ENCODE measurements at regions not wholly inside any gene's neighbourhood (a gene's known extent, or its start where the extent isn't known, plus 50 kb on each side); places are given as distances from the start of the nearest gene placed in this dataset.

DNA sequence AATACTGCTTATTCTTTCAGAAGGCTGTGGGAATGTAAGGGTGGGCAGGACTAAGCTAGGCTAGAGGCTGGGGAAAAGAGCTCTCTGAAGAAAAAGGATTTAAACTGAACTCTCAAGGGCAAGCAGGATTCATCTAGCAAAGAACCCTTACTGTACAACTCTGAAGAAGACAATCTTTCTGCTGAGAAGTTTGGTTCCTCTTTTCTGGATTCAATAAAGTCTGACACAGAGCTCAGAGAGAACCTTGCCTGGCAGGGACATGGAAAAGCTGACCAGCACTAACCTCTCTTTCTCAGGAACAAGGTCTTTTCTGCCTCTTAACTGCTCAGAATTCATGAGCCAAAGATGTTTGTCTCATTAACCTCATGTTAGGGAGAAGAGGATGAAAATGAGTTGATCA lies 388.4 kb upstream of the DDI1 start:
- ChIA-PET CTCF (interaction anchor here (0.9 kb wide), 1 partner anchor 100 kb away, joined by 3 read pairs; no protein-coding TSS in a partner anchor), POLR2A (no interaction called here), SMC1A (ENCODE audit: uncharacterized antibody, unreplicated experiment) (no interaction called here), RAD21 (ENCODE audit: unreplicated experiment) (no interaction called here)
- H3K4me1 ChIP-seq (ENCODE audit: control insufficient read depth, insufficient read depth, low read length), result no peaks in the 10 kb centered on the region
- no peaks in the 10 kb centered on the region for H3K79me2 ChIP-seq (ENCODE audit: control insufficient read depth, insufficient read depth, low read length)
- no peak overlapping the region for H3K27ac ChIP-seq (ENCODE audit: control insufficient read depth, insufficient read depth)
- H3K9me3 ChIP-seq (replicated peaks; ENCODE audit: control insufficient read depth, insufficient read depth, low read length), result no peaks in the 10 kb centered on the region
- no peak overlapping the region for H2AFZ ChIP-seq (ENCODE audit: control insufficient read depth, low read depth, low read length)
- no peak for TF ChIP-seq TCF7 (IDR thresholded peaks at IDR 0.05; ENCODE audit: borderline replicate concordance)
- TF ChIP-seq ATF7 (IDR thresholded peaks at IDR 0.05; ENCODE audit: low read depth), result no peak
- no peak for TF ChIP-seq CREM (IDR thresholded peaks at IDR 0.05; ENCODE audit: low read depth)
- no peaks in the 10 kb centered on the region for H3K36me3 ChIP-seq (ENCODE audit: control insufficient read depth in 2 of 2, insufficient read depth in 2 of 2, low read length in 1 of 2)
- BruUV-seq (replicated peaks), result no TSS peak
- H3K27me3 ChIP-seq (replicated peaks in 1 of 2; ENCODE audit: control insufficient read depth in 2 of 2, insufficient read depth in 2 of 2, low read length in 1 of 2), result no peaks in the 10 kb centered on the region
- in situ Hi-C loops (cut with MboI) (no loop called here), intact Hi-C loops (cut with micrococcal nuclease; ENCODE audit: unreplicated experiment) (no loop called here)
- H4K20me1 ChIP-seq (ENCODE audit: control insufficient read depth, insufficient read depth), result no peaks in the 10 kb centered on the region
- FAIRE-seq (no peak), ATAC-seq (no peak), DNase-seq (ENCODE audit: low read depth, low spot score) (no peak)
- no peak overlapping the region for H3K9ac ChIP-seq (ENCODE audit: control insufficient read depth, insufficient read depth, low read length)
- H3K4me2 ChIP-seq (ENCODE audit: control insufficient read depth, insufficient read depth), result no peak overlapping the region
- no peak overlapping the region for H3K4me3 ChIP-seq

GRCh38 chr11:103648670-103649400 lies 387.6 kb upstream of the DDI1 start:
- ChIA-PET POLR2A (no interaction called here), CTCF (interaction anchor here (0.6 kb wide), 1 partner anchor 294 kb away, joined by 3 read pairs; no protein-coding TSS in a partner anchor), SMC1A (ENCODE audit: uncharacterized antibody, unreplicated experiment) (no interaction called here), RAD21 (ENCODE audit: unreplicated experiment) (no interaction called here)
- BruUV-seq (replicated peaks), result no TSS peak
- Histone ChIP-seq H3K4me1 (ENCODE audit: control insufficient read depth, insufficient read depth, low read length) (no peaks in the 10 kb centered on the region), H3K9ac (ENCODE audit: control insufficient read depth, insufficient read depth, low read length) (no peak overlapping the region), H3K4me3 (no peak overlapping the region), H2AFZ (ENCODE audit: control insufficient read depth, low read depth, low read length) (no peak overlapping the region), H3K36me3 (ENCODE audit: control insufficient read depth in 2 of 2, insufficient read depth in 2 of 2, low read length in 1 of 2) (no peaks in the 10 kb centered on the region), H3K27ac (ENCODE audit: control insufficient read depth, insufficient read depth) (no peak overlapping the region), H3K79me2 (ENCODE audit: control insufficient read depth, insufficient read depth, low read length) (no peaks in the 10 kb centered on the region), H3K4me2 (ENCODE audit: control insufficient read depth, insufficient read depth) (0 out of 2 replicates have a peak overlapping the region, but pooled peaks have one; percentile 3), H3K27me3 (replicated peaks in 1 of 2; ENCODE audit: control insufficient read depth in 2 of 2, insufficient read depth in 2 of 2, low read length in 1 of 2) (no peaks in the 10 kb centered on the region), H3K9me3 (replicated peaks; ENCODE audit: control insufficient read depth, insufficient read depth, low read length) (no peaks in the 10 kb centered on the region), H4K20me1 (ENCODE audit: control insufficient read depth, insufficient read depth) (no peaks in the 10 kb centered on the region)
- peak; percentile 20 for ATAC-seq
- no peak for FAIRE-seq
- intact Hi-C loops (cut with micrococcal nuclease; ENCODE audit: unreplicated experiment), result no loop called here
- whole genome bisulfite sequencing (ENCODE audit: insufficient coverage, insufficient replicate concordance, low lambda C conversion rate, missing lambda C conversion rate), result 0% methylated on average over 1 of the region's 1 CpG
- in situ Hi-C loops (cut with MboI), result no loop called here
- no peak for DNase-seq (ENCODE audit: low read depth, low spot score)
- TF ChIP-seq ZBED1 (IDR thresholded peaks at IDR 0.05; ENCODE audit: borderline replicate concordance) (peak; percentile 59; the same call in 1 of the 2 replicates), RUNX3 (IDR thresholded peaks at IDR 0.05; ENCODE audit: low read length) (peak; percentile 86), E2F8 (IDR thresholded peaks at IDR 0.05; ENCODE audit: low read depth, partially characterized antibody) (no peak), JUNB (IDR thresholded peaks at IDR 0.05) (peak; percentile 50), RFX5 (IDR thresholded peaks at IDR 0.05; ENCODE audit: low read depth, low read length) (no peak), CREB1 (IDR thresholded peaks at IDR 0.05; ENCODE audit: low read depth) (peak; percentile 77), MEF2B (IDR thresholded peaks at IDR 0.05; ENCODE audit: partially characterized antibody, poor library complexity, severe bottlenecking) (no peak)
- TF ChIP-seq, protein P1, sequence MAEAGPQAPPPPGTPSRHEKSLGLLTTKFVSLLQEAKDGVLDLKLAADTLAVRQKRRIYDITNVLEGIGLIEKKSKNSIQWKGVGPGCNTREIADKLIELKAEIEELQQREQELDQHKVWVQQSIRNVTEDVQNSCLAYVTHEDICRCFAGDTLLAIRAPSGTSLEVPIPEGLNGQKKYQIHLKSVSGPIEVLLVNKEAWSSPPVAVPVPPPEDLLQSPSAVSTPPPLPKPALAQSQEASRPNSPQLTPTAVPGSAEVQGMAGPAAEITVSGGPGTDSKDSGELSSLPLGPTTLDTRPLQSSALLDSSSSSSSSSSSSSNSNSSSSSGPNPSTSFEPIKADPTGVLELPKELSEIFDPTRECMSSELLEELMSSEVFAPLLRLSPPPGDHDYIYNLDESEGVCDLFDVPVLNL (IDR thresholded peaks at IDR 0.05; ENCODE audit: low read depth, low read length), result no peak
- TF ChIP-seq, protein P2, sequence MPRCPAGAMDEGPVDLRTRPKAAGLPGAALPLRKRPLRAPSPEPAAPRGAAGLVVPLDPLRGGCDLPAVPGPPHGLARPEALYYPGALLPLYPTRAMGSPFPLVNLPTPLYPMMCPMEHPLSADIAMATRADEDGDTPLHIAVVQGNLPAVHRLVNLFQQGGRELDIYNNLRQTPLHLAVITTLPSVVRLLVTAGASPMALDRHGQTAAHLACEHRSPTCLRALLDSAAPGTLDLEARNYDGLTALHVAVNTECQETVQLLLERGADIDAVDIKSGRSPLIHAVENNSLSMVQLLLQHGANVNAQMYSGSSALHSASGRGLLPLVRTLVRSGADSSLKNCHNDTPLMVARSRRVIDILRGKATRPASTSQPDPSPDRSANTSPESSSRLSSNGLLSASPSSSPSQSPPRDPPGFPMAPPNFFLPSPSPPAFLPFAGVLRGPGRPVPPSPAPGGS (IDR thresholded peaks at IDR 0.05; ENCODE audit: borderline replicate concordance, insufficient read depth, low read depth, low read length, poor library complexity, severe bottlenecking), result peak; percentile 62

Data from GM12878 (cell line).